22Rv1 (cell line): ENCODE measurements at regions not wholly inside any gene's neighbourhood (a gene's known extent, or its start where the extent isn't known, plus 50 kb on each side); places are given as distances from the start of the nearest gene placed in this dataset.

Experiments used
- ZFX ChIP-seq: fragments of 450-650 bp; IDR thresholded peaks from 2 replicates; pipeline ENCODE4 v1.6.1; 2017; ENCODE audit warnings: antibody characterized with exemption, borderline replicate concordance
- TF ChIP-seq, protein P1 (sequence below): fragments of 450-650 bp; IDR thresholded peaks from 2 replicates; pipeline ENCODE4 v1.5.1; 2017; ENCODE audit warnings: mild to moderate bottlenecking

DNA sequence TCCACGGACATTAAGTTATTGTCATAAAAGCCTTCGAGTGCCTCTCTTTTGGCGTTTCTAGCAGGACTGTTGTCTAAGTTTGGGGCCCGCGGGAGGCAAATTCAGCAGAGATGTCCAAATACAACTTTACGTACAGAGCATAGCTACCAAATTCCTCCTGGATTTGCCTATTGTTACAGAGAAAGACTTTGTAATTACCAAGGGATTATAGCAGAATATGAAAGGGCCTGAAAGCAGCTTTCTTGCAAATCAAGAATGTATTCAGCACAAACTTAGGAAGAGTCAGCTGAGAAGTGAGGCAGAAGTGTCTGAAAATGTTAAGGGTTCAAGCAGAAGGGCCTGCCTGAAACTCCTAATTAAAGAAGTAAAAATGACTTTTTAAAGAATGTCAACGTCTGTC lies 1053.5 kb upstream of the TENM3 start:
- TF ChIP-seq, protein P1, sequence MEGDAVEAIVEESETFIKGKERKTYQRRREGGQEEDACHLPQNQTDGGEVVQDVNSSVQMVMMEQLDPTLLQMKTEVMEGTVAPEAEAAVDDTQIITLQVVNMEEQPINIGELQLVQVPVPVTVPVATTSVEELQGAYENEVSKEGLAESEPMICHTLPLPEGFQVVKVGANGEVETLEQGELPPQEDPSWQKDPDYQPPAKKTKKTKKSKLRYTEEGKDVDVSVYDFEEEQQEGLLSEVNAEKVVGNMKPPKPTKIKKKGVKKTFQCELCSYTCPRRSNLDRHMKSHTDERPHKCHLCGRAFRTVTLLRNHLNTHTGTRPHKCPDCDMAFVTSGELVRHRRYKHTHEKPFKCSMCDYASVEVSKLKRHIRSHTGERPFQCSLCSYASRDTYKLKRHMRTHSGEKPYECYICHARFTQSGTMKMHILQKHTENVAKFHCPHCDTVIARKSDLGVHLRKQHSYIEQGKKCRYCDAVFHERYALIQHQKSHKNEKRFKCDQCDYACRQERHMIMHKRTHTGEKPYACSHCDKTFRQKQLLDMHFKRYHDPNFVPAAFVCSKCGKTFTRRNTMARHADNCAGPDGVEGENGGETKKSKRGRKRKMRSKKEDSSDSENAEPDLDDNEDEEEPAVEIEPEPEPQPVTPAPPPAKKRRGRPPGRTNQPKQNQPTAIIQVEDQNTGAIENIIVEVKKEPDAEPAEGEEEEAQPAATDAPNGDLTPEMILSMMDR: no peak
- TF ChIP-seq ZFX: no peak
